WTC11 (cell line): ENCODE measurements at regions not wholly inside any gene's neighbourhood (a gene's known extent, or its start where the extent isn't known, plus 50 kb on each side); places are given as distances from the start of the nearest gene placed in this dataset.

ENCODE experiments used
- ATAC-seq: fragments of 200-7000 bp; cut with Tn5 transposase; 2 replicates; pipeline ENCODE4 v1.10.0; 2021; ENCODE audit warnings: mild to moderate bottlenecking, moderate library complexity
- CTCF ChIA-PET: fragments of 300-600 bp; sonication (Branson Sonifier 250); formaldehyde crosslinking; loops from one replicate; lab custom pipeline; 2021; ENCODE audit warnings: antibody characterized with exemption; lab: Charles Lee
- POLR2A ChIA-PET: fragments of 350-600 bp; sonication (Branson Sonifier 250); formaldehyde crosslinking; loops from one replicate; lab custom pipeline; 2021; ENCODE audit warnings: antibody characterized with exemption; lab: Charles Lee
- DNase-seq: peaks from one replicate; pipeline ENCODE4 v3.0.0; 2021; ENCODE audit warnings: low spot score
- H3K27ac Mint-ChIP-seq: 2 replicates; pipeline ENCODE4 v1.8.0; 2021; ENCODE audit warnings: mixed read lengths
- H3K27me3 Mint-ChIP-seq: 2 replicates; pipeline ENCODE4 v1.8.0; 2021; ENCODE audit warnings: low read depth, mild to moderate bottlenecking, moderate library complexity, mixed read lengths
- H3K36me3 Mint-ChIP-seq: 2 replicates; pipeline ENCODE4 v1.8.0; 2021; ENCODE audit warnings: mixed read lengths
- H3K4me1 Mint-ChIP-seq: 2 replicates; pipeline ENCODE4 v1.8.0; 2022; ENCODE audit warnings: mixed read lengths
- H3K4me3 Mint-ChIP-seq: 2 replicates; pipeline ENCODE4 v1.8.0; 2021; ENCODE audit warnings: mild to moderate bottlenecking, moderate library complexity, mixed read lengths
- H3K9me3 Mint-ChIP-seq: 2 replicates; pipeline ENCODE4 v1.8.0; 2021; ENCODE audit warnings: mixed read lengths
- ELF4 ChIP-seq: sonication (generic); formaldehyde crosslinking; IDR thresholded peaks from 2 replicates; pipeline ENCODE4 v1.8.1; 2022; ENCODE audit warnings: low read depth, mild to moderate bottlenecking, moderate library complexity, missing genetic modification reagents
- JAZF1 ChIP-seq: fragments of 250-450 bp; sonication (Bioruptor Pico); IDR thresholded peaks from 2 replicates; pipeline ENCODE4 v1.9.0; 2021; ENCODE audit warnings: moderate library complexity, mild to moderate bottlenecking, inconsistent platforms
- NR2C2 ChIP-seq: sonication (generic); formaldehyde crosslinking; IDR thresholded peaks from 2 replicates; pipeline ENCODE4 v1.8.0; 2022; ENCODE audit warnings: mild to moderate bottlenecking, missing genetic modification reagents
- OVOL2 ChIP-seq: fragments of 250-450 bp; sonication (Bioruptor Pico); IDR thresholded peaks from 2 replicates; pipeline ENCODE4 v1.9.0; 2021; ENCODE audit warnings: mild to moderate bottlenecking, borderline replicate concordance
- RELA ChIP-seq: sonication (generic); formaldehyde crosslinking; IDR thresholded peaks from 2 replicates; pipeline ENCODE4 v1.8.1; 2022; ENCODE audit warnings: missing genetic modification reagents, mild to moderate bottlenecking, borderline replicate concordance
- RORB ChIP-seq: fragments of 250-450 bp; sonication (Bioruptor Pico); IDR thresholded peaks from 2 replicates; pipeline ENCODE4 v1.9.0; 2021; ENCODE audit warnings: mild to moderate bottlenecking
- TEAD4 ChIP-seq: sonication (generic); formaldehyde crosslinking; IDR thresholded peaks from 2 replicates; pipeline ENCODE4 v1.8.0; 2022; ENCODE audit warnings: mild to moderate bottlenecking, missing genetic modification reagents
- ZNF138 ChIP-seq: sonication (generic); formaldehyde crosslinking; conservative IDR thresholded peaks from 2 replicates; pipeline ENCODE4 v1.8.1; 2022; ENCODE audit warnings: mild to moderate bottlenecking, moderate library complexity, missing genetic modification reagents
- ZNF263 ChIP-seq: sonication (generic); formaldehyde crosslinking; IDR thresholded peaks from 2 replicates; pipeline ENCODE4 v1.8.1; 2022; ENCODE audit warnings: low read depth, mild to moderate bottlenecking, moderate library complexity, missing genetic modification reagents
- ZNF423 ChIP-seq: fragments of 250-450 bp; sonication (Bioruptor Pico); IDR thresholded peaks from 2 replicates; pipeline ENCODE4 v2.1.2; 2022; ENCODE audit warnings: mild to moderate bottlenecking, moderate library complexity
- ZNF671 ChIP-seq: fragments of 250-450 bp; sonication (Bioruptor Pico); IDR thresholded peaks from 2 replicates; pipeline ENCODE4 v1.8.0; 2021; ENCODE audit warnings: mild to moderate bottlenecking
- TF ChIP-seq, protein P1 (sequence below): sonication (generic); formaldehyde crosslinking; IDR thresholded peaks from 2 replicates; pipeline ENCODE4 v1.8.1; 2023; ENCODE audit warnings: mild to moderate bottlenecking, missing genetic modification reagents, moderate library complexity
- TF ChIP-seq, protein P2 (sequence below): sonication (generic); formaldehyde crosslinking; IDR thresholded peaks from 2 replicates; pipeline ENCODE4 v1.8.1; 2022; ENCODE audit warnings: mild to moderate bottlenecking, moderate library complexity, missing genetic modification reagents
- TF ChIP-seq, protein P3 (sequence below): sonication (generic); formaldehyde crosslinking; IDR thresholded peaks from 2 replicates; pipeline ENCODE4 v1.8.0; 2023; ENCODE audit warnings: missing genetic modification reagents
- TF ChIP-seq, protein P4 (sequence below): sonication (generic); formaldehyde crosslinking; IDR thresholded peaks from 2 replicates; pipeline ENCODE4 v1.8.0; 2023; ENCODE audit warnings: missing genetic modification reagents, mild to moderate bottlenecking, borderline replicate concordance
- TF ChIP-seq, protein P5 (sequence below): sonication (generic); formaldehyde crosslinking; conservative IDR thresholded peaks from 2 replicates; pipeline ENCODE4 v1.8.1; 2022; ENCODE audit warnings: mild to moderate bottlenecking, missing genetic modification reagents
- TF ChIP-seq, protein P6 (sequence below): fragments of 250-450 bp; sonication (Bioruptor Pico); IDR thresholded peaks from 2 replicates; pipeline ENCODE4 v1.9.0; 2021; ENCODE audit warnings: moderate library complexity, mild to moderate bottlenecking, inconsistent platforms, borderline replicate concordance
- TF ChIP-seq, protein P7 (sequence below): fragments of 250-450 bp; sonication (Bioruptor Pico); IDR thresholded peaks from 2 replicates; pipeline ENCODE4 v1.9.0; 2021; ENCODE audit warnings: mild to moderate bottlenecking, borderline replicate concordance
- TF ChIP-seq, protein P8 (sequence below): sonication (generic); formaldehyde crosslinking; IDR thresholded peaks from 2 replicates; pipeline ENCODE4 v1.8.0; 2022; ENCODE audit warnings: mild to moderate bottlenecking, missing genetic modification reagents

DNA sequence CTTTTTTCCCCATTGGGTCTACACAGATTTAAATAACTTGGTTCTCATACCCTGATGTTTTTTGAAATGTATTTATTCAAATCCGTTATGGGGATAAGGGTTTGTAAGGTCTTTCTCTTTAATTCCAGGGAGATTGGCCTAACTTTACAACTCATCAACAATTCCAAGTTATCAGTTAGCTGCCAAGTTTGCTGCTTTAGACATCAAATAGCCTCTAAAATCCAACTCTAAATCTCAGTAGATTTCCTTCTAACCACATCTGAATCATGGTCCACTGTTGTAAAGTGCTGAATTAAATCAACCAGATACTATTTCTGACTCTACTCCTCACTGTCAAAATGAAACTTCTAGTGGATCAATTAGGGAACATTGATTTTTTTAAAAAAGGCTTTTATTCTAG, 364.1 kb upstream of the E2F7 start:
- no peaks in the 10 kb centered on the region for H3K4me1 Mint-ChIP-seq
- peaks cover 9% of the 10 kb centered on the region; the same call in 1 of the 2 replicates for H3K36me3 Mint-ChIP-seq
- ATAC-seq (no peak), DNase-seq (no peak)
- no peaks in the 10 kb centered on the region for H3K27me3 Mint-ChIP-seq
- ChIA-PET POLR2A (no interaction called here), CTCF (no interaction called here)
- no peak for TF ChIP-seq TEAD4 (CRISPR knock-in tag)
- TF ChIP-seq ZNF138 (CRISPR knock-in tag): no peak
- TF ChIP-seq, protein P1, sequence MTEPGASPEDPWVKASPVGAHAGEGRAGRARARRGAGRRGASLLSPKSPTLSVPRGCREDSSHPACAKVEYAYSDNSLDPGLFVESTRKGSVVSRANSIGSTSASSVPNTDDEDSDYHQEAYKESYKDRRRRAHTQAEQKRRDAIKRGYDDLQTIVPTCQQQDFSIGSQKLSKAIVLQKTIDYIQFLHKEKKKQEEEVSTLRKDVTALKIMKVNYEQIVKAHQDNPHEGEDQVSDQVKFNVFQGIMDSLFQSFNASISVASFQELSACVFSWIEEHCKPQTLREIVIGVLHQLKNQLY (CRISPR knock-in tag): no peak
- TF ChIP-seq ZNF263: no peak
- TF ChIP-seq RELA (CRISPR knock-in tag): no peak
- TF ChIP-seq, protein P2, sequence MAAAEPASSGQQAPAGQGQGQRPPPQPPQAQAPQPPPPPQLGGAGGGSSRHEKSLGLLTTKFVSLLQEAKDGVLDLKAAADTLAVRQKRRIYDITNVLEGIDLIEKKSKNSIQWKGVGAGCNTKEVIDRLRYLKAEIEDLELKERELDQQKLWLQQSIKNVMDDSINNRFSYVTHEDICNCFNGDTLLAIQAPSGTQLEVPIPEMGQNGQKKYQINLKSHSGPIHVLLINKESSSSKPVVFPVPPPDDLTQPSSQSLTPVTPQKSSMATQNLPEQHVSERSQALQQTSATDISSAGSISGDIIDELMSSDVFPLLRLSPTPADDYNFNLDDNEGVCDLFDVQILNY (CRISPR knock-in tag): no peak
- no peak for TF ChIP-seq JAZF1 (CRISPR knock-in tag)
- TF ChIP-seq, protein P3, sequence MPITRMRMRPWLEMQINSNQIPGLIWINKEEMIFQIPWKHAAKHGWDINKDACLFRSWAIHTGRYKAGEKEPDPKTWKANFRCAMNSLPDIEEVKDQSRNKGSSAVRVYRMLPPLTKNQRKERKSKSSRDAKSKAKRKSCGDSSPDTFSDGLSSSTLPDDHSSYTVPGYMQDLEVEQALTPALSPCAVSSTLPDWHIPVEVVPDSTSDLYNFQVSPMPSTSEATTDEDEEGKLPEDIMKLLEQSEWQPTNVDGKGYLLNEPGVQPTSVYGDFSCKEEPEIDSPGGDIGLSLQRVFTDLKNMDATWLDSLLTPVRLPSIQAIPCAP: no peak
- no peak for TF ChIP-seq RORB
- TF ChIP-seq, protein P4, sequence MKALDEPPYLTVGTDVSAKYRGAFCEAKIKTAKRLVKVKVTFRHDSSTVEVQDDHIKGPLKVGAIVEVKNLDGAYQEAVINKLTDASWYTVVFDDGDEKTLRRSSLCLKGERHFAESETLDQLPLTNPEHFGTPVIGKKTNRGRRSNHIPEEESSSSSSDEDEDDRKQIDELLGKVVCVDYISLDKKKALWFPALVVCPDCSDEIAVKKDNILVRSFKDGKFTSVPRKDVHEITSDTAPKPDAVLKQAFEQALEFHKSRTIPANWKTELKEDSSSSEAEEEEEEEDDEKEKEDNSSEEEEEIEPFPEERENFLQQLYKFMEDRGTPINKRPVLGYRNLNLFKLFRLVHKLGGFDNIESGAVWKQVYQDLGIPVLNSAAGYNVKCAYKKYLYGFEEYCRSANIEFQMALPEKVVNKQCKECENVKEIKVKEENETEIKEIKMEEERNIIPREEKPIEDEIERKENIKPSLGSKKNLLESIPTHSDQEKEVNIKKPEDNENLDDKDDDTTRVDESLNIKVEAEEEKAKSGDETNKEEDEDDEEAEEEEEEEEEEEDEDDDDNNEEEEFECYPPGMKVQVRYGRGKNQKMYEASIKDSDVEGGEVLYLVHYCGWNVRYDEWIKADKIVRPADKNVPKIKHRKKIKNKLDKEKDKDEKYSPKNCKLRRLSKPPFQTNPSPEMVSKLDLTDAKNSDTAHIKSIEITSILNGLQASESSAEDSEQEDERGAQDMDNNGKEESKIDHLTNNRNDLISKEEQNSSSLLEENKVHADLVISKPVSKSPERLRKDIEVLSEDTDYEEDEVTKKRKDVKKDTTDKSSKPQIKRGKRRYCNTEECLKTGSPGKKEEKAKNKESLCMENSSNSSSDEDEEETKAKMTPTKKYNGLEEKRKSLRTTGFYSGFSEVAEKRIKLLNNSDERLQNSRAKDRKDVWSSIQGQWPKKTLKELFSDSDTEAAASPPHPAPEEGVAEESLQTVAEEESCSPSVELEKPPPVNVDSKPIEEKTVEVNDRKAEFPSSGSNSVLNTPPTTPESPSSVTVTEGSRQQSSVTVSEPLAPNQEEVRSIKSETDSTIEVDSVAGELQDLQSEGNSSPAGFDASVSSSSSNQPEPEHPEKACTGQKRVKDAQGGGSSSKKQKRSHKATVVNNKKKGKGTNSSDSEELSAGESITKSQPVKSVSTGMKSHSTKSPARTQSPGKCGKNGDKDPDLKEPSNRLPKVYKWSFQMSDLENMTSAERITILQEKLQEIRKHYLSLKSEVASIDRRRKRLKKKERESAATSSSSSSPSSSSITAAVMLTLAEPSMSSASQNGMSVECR (CRISPR knock-in tag): no peak
- no peak for TF ChIP-seq NR2C2 (CRISPR knock-in tag)
- TF ChIP-seq, protein P5, sequence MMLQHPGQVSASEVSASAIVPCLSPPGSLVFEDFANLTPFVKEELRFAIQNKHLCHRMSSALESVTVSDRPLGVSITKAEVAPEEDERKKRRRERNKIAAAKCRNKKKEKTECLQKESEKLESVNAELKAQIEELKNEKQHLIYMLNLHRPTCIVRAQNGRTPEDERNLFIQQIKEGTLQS (CRISPR knock-in tag): no peak
- TF ChIP-seq, all 79 proteins: peak for 0
- Mint-ChIP-seq H3K4me3 (no peak overlapping the region), H3K27ac (no peak overlapping the region), H3K9me3 (peaks cover 15% of the 10 kb centered on the region)

DNA sequence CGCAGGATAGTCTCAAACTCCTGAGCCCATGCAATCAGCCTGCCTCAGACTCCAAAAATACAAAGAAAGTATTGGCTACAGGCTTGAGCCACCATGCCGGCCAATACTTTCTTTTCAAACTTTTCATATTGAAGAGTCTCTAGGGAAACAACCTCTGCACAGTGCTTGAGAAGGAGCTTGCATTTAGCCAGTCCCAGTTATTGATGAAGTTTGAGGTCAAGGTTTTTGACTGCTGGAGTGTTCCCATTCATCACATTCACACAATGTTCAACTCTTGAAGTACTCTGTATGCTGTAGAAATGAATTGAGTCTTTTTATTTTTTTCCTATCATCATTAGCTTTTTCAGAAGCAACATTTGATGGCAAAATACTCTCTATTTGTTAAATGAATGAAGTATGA, 355.8 kb upstream of the E2F7 start:
- ATAC-seq: no peak
- Mint-ChIP-seq H3K9me3 (peaks cover 25% of the 10 kb centered on the region), H3K4me3 (no peak overlapping the region), H3K27me3 (no peaks in the 10 kb centered on the region), H3K27ac (no peak overlapping the region), H3K4me1 (no peaks in the 10 kb centered on the region), H3K36me3 (peaks cover 13% of the 10 kb centered on the region; the same call in 1 of the 2 replicates)
- no peak for DNase-seq
- POLR2A ChIA-PET: no interaction called here
- no peak for TF ChIP-seq ELF4 (CRISPR knock-in tag)
- CTCF ChIA-PET: no interaction called here

DNA sequence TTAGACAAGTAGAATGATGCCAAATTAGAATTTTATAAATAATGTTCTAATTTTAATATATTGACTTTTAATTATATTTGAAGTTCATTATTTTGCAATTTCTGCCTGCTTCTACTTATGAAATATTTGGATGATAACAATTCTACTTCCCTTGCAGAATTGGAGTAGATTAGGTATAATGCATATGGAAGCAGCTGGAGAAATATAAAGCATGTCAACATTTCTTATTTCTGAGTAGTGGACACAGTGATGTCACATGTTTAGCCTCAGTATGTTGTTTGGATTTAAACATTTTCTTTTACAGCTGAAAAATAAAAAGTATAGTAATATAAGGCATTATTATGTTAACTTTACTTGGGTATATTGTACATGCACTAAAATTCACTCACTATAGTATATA, 344.2 kb upstream of the E2F7 start:
- ATAC-seq: no peak
- no peak overlapping the region for H3K27ac Mint-ChIP-seq
- peaks cover 25% of the 10 kb centered on the region for H3K4me1 Mint-ChIP-seq
- no peaks in the 10 kb centered on the region for H3K27me3 Mint-ChIP-seq
- no peaks in the 10 kb centered on the region for H3K36me3 Mint-ChIP-seq
- DNase-seq: no peak
- H3K4me3 Mint-ChIP-seq: no peak overlapping the region
- POLR2A ChIA-PET: no interaction called here
- no peaks in the 10 kb centered on the region for H3K9me3 Mint-ChIP-seq
- CTCF ChIA-PET: no interaction called here
- TF ChIP-seq, protein P6, sequence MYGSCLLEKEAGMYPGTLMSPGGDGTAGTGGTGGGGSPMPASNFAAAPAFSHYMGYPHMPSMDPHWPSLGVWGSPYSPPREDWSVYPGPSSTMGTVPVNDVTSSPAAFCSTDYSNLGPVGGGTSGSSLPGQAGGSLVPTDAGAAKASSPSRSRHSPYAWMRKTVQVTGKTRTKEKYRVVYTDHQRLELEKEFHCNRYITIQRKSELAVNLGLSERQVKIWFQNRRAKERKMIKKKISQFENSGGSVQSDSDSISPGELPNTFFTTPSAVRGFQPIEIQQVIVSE (CRISPR knock-in tag): no peak
- TF ChIP-seq ZNF423 (CRISPR knock-in tag): no peak
- no peak for TF ChIP-seq ZNF671 (CRISPR knock-in tag)
- TF ChIP-seq, protein P7, sequence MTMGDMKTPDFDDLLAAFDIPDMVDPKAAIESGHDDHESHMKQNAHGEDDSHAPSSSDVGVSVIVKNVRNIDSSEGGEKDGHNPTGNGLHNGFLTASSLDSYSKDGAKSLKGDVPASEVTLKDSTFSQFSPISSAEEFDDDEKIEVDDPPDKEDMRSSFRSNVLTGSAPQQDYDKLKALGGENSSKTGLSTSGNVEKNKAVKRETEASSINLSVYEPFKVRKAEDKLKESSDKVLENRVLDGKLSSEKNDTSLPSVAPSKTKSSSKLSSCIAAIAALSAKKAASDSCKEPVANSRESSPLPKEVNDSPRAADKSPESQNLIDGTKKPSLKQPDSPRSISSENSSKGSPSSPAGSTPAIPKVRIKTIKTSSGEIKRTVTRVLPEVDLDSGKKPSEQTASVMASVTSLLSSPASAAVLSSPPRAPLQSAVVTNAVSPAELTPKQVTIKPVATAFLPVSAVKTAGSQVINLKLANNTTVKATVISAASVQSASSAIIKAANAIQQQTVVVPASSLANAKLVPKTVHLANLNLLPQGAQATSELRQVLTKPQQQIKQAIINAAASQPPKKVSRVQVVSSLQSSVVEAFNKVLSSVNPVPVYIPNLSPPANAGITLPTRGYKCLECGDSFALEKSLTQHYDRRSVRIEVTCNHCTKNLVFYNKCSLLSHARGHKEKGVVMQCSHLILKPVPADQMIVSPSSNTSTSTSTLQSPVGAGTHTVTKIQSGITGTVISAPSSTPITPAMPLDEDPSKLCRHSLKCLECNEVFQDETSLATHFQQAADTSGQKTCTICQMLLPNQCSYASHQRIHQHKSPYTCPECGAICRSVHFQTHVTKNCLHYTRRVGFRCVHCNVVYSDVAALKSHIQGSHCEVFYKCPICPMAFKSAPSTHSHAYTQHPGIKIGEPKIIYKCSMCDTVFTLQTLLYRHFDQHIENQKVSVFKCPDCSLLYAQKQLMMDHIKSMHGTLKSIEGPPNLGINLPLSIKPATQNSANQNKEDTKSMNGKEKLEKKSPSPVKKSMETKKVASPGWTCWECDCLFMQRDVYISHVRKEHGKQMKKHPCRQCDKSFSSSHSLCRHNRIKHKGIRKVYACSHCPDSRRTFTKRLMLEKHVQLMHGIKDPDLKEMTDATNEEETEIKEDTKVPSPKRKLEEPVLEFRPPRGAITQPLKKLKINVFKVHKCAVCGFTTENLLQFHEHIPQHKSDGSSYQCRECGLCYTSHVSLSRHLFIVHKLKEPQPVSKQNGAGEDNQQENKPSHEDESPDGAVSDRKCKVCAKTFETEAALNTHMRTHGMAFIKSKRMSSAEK (CRISPR knock-in tag): no peak
- no peak for TF ChIP-seq OVOL2 (CRISPR knock-in tag)
- TF ChIP-seq, protein P8, sequence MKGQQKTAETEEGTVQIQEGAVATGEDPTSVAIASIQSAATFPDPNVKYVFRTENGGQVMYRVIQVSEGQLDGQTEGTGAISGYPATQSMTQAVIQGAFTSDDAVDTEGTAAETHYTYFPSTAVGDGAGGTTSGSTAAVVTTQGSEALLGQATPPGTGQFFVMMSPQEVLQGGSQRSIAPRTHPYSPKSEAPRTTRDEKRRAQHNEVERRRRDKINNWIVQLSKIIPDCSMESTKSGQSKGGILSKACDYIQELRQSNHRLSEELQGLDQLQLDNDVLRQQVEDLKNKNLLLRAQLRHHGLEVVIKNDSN (CRISPR knock-in tag): no peak
